ENCODE measurements at regions not wholly inside any gene's neighbourhood (a gene's known extent, or its start where the extent isn't known, plus 50 kb on each side); places are given as distances from the start of the nearest gene placed in this dataset.

- TF ChIP-seq TCF12 (IDR thresholded peaks at IDR 0.05; ENCODE audit: low read depth) = no peak
- no peak for TF ChIP-seq EP300 (IDR thresholded peaks at IDR 0.05; ENCODE audit: borderline replicate concordance)
Observed at GRCh38 chr1:56333461-56333860, 245.9 kb downstream of the PLPP3 start.
